SJSA1 (cell line): ENCODE measurements at regions not wholly inside any gene's neighbourhood (a gene's known extent, or its start where the extent isn't known, plus 50 kb on each side); places are given as distances from the start of the nearest gene placed in this dataset.
"Not testable (repeated sequence)": the region's sequence is repeated elsewhere in the genome, so short reads cannot be mapped to it uniquely, and the experiment has no call there.

ENCODE experiments used
- DNase-seq, 2 experiments: peaks; one replicate each; pipeline ENCODE4 v3.0.0-alpha.2; 2015 to 2020; ENCODE audit warnings: low spot score in 2 of 2, low read depth in 1 of 2
- H3K27ac ChIP-seq: fragments of 250-450 bp; sonication (Bioruptor Pico); 2 replicates; pipeline ENCODE4 v1.5.1; 2020; ENCODE audit warnings: mild to moderate bottlenecking, moderate library complexity
- H3K27me3 ChIP-seq: fragments of 250-450 bp; sonication (Bioruptor Pico); replicated peaks from 2 replicates; pipeline ENCODE4 v1.5.1; 2020; ENCODE audit warnings: mild to moderate bottlenecking, moderate library complexity
- H3K36me3 ChIP-seq: fragments of 250-450 bp; sonication (Bioruptor Pico); 2 replicates; pipeline ENCODE4 v1.5.1; 2020; ENCODE audit warnings: mild to moderate bottlenecking
- H3K4me1 ChIP-seq: fragments of 250-450 bp; sonication (Bioruptor Pico); replicated peaks from 2 replicates; pipeline ENCODE4 v1.6.1; 2021; ENCODE audit warnings: mild to moderate bottlenecking
- H3K4me3 ChIP-seq: fragments of 250-450 bp; sonication (Bioruptor Pico); 2 replicates; pipeline ENCODE4 v1.5.1; 2020; ENCODE audit warnings: mild to moderate bottlenecking
- H3K9me3 ChIP-seq: fragments of 250-450 bp; sonication (Bioruptor Pico); replicated peaks from 2 replicates; pipeline ENCODE4 v1.5.1; 2020; ENCODE audit warnings: mild to moderate bottlenecking

DNA sequence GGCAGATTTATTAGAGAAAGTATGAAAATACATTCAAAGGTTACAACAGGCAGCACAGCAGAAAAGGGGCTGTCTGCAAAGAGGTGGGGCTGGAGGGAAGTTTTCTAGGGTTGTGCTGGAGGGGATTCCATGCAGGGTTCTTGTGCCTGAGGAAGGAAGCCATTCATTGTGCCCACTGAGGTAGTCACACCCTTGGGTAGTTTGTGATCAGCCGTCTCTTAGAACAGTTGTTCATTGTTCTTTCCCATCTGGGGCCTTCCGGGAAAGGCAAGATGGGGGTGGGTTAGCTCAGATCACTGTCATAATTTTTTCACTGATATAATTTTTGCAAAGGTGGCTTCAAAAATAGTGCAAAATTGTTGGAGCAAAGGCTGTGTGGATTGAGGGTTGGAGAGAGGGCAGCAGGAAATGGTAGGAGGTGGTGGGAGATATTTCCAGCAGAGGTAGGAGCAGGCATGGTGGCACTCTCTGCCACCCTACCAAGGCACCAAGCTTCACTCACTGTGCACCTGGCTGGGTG, 80.5 kb upstream of the GPR6 start:
- no peak overlapping the region for H3K27ac ChIP-seq
- no peaks in the 10 kb centered on the region for H3K27me3 ChIP-seq
- H3K4me1 ChIP-seq = peaks cover 6% of the 10 kb centered on the region; the same call in 1 of the 2 replicates
- H3K36me3 ChIP-seq = no peaks in the 10 kb centered on the region
- no peaks in the 10 kb centered on the region; the same call in none of the 2 replicates for H3K9me3 ChIP-seq
- no peak for DNase-seq
- H3K4me3 ChIP-seq = no peak overlapping the region

DNA sequence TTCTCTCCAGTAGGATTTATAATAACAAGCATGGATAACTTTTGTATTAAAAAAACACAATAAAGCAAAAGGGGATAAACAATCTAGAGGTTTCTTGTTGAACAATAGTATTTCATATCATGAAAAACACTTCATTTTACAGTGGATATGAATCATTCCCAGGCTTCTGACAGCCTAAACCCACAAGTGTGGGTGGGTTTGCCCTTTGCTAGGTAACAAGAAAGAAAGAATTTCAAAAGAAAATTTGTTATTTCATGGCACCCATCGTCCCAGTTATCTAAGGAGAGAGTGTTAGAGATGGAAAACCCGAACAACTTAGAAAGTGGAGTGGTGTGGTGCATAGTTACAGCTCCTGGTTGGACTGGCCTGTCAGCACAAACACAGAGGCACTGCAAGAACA, 76.1 kb upstream of the GPR6 start:
- H3K27me3 ChIP-seq = no peaks in the 10 kb centered on the region
- 0 out of 2 replicates have a peak, but pooled peaks cover 3% of the 10 kb centered on the region for H3K4me1 ChIP-seq
- no peaks in the 10 kb centered on the region; the same call in none of the 2 replicates for H3K9me3 ChIP-seq
- no peak overlapping the region for H3K27ac ChIP-seq
- no peak overlapping the region for H3K4me3 ChIP-seq
- H3K36me3 ChIP-seq = no peaks in the 10 kb centered on the region
- no peak for DNase-seq

DNA sequence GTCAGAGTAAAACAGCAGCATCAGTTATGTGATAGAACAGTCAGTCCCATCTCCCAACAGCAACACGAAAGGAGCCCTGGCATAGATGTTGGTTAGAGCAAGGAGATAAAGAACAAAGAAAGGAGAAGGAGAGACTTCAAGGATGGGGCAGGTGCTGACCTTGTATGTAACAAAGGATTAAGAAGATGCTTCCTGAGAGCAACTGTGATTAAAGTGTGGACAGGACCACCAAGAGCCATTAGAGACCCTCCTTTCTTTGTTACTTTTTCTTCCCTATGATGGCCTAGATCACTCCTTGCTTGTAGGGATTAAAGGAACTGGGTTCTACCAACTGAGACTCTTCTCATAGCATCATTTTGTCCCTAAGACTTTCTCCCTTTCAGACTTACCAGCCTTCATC, 75.2 kb upstream of the GPR6 start:
- H3K27ac ChIP-seq = no peak overlapping the region
- no peak overlapping the region for H3K4me3 ChIP-seq
- no peaks in the 10 kb centered on the region for H3K36me3 ChIP-seq
- DNase-seq = no peak
- no peaks in the 10 kb centered on the region for H3K4me1 ChIP-seq
- no peaks in the 10 kb centered on the region for H3K27me3 ChIP-seq
- no peaks in the 10 kb centered on the region; the same call in none of the 2 replicates for H3K9me3 ChIP-seq

DNA sequence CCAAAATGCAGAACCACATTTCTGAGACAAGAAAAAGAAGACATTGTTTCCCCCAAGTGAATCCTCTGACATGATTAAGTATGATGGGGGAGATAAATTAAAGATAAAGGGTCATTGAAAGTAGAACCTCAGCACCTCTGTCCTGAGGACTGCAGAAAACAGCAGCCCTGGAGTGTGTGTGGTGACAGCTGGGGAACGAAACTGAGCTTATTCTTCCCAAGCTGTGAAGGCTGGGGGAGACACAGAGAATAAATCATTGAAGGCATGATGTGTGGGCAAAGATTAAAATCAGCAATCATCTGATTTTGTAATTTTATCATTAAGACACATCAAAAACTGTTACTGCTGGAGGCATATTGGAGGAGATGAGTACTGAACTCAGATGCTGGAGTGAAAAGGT, 67.5 kb upstream of the GPR6 start:
- no peaks in the 10 kb centered on the region for H3K9me3 ChIP-seq
- H3K27ac ChIP-seq = no peak overlapping the region

DNA sequence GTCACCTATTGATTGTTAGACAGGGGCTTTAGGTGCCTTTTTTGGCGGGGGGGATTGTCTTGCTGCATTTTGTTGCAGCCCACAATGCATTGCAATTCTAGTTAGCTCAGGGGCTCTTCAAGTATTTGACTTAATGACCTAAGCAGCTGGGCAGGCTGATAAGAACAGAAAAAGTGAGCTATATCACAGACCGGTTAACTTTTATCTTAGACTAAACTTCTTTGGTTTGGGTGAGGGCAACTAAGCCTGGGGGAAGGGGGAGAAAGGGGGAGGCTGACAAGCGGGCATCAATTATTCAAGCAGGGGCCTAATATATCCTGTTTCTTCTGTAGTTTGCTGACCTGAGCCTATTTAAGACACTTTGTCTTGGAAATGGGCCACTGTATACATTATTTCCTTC, 66.0 kb upstream of the GPR6 start:
- Histone ChIP-seq H3K9me3 (no peaks in the 10 kb centered on the region), H3K4me1 (no peaks in the 10 kb centered on the region), H3K4me3 (no peak overlapping the region), H3K36me3 (no peaks in the 10 kb centered on the region), H3K27me3 (peaks cover 4% of the 10 kb centered on the region; the same call in 1 of the 2 replicates), H3K27ac (no peak overlapping the region)
- no peak for DNase-seq

More for the DNA sequence above, 67.5 kb upstream of the GPR6 start:
- H3K4me3 ChIP-seq = no peak overlapping the region
- no peaks in the 10 kb centered on the region for H3K36me3 ChIP-seq
- H3K4me1 ChIP-seq = no peaks in the 10 kb centered on the region
- DNase-seq = no peak
- H3K27me3 ChIP-seq = peaks cover 4% of the 10 kb centered on the region; the same call in 1 of the 2 replicates

DNA sequence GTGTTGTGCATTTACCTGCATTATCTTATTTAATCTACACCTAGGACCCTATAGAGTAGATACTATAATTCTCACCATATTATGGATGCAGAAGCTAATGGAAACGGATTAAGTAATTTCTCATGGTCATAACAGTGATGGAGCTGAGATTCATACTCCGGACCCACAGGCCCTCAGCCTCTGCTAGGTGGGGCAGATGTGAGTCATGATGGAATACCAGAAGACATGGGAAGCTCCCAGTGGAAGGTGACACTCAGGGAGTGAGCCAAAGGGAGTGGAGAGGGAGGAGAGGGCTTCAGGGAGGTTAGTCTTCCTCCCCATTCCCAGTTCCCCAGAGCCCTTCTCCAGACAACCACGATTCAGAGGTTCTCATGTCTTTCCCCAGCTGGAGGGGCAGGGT, 65.2 kb upstream of the GPR6 start:
- DNase-seq = no peak
- Histone ChIP-seq H3K9me3 (no peaks in the 10 kb centered on the region), H3K27ac (no peak overlapping the region), H3K4me1 (no peaks in the 10 kb centered on the region), H3K36me3 (no peaks in the 10 kb centered on the region), H3K4me3 (no peak overlapping the region), H3K27me3 (peaks cover 4% of the 10 kb centered on the region; the same call in 1 of the 2 replicates)

DNA sequence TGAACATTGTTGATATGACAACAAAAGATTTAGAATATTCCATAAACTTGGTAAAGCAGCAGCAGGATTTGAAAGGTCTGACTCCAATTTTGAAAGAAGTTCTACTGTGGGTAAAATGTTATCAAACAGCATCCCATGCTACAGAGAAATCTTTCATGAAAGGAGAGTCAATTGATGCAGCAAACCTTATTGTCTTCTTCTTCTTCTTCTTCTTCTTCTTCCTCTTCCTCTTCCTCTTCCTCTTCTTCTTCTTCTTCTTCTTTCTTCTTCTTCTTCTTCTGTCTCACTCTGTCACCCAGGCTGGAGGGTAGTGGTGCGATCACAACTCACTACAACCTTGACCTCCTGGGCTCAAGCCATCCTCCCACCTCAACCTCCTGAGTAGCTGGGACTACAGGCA, 62.4 kb upstream of the GPR6 start:
- not testable (repeated sequence) for H3K27ac ChIP-seq, H3K9me3 ChIP-seq, H3K4me3 ChIP-seq, H3K4me1 ChIP-seq, DNase-seq, H3K27me3 ChIP-seq, H3K36me3 ChIP-seq

DNA sequence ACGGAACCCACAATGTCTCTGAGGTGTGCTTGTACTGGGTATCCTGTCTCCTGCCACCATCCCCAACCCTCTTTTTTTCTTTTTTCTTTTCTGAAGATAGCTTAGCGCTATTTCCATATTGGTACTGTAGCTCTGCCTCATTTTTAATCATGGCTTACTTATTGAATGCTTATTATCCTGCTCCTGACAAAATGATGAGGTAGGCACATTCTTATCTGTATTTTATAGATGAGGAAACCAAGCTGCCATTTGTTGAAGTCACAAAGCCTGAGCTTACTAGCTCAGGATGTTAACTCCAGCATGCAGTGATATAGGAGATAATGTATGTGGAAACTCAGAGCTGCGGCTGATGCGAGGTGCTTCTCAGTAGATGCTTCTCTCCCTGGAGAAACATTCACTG, 61.4 kb upstream of the GPR6 start:
- H3K9me3 ChIP-seq = no peaks in the 10 kb centered on the region
- H3K4me3 ChIP-seq = no peak overlapping the region
- no peaks in the 10 kb centered on the region for H3K4me1 ChIP-seq
- no peak overlapping the region for H3K27ac ChIP-seq
- no peaks in the 10 kb centered on the region for H3K36me3 ChIP-seq
- no peak for DNase-seq
- no peaks in the 10 kb centered on the region for H3K27me3 ChIP-seq

DNA sequence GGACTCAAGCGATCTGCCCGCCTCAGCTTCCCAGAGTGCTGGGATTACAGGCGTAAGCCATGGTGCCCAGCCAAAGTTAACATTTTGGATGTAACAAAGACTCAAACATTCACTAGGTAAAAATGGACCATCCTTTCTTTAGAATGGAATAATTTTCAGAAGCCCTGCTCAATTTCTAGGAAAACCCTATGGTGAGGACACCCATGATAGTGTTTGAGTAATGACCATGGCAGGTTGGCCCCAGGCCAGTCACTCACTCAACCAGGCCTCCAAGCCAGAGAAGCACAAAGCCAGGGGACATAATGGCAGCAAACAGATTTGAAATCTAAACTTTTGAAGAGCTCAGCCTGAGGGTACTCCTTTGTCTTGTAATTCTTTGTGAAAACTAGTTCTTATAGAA, 59.9 kb upstream of the GPR6 start:
- Histone ChIP-seq H3K27me3 (no peaks in the 10 kb centered on the region), H3K36me3 (no peaks in the 10 kb centered on the region), H3K4me1 (no peaks in the 10 kb centered on the region), H3K9me3 (no peaks in the 10 kb centered on the region), H3K27ac (no peak overlapping the region), H3K4me3 (no peak overlapping the region)
- DNase-seq = no peak

DNA sequence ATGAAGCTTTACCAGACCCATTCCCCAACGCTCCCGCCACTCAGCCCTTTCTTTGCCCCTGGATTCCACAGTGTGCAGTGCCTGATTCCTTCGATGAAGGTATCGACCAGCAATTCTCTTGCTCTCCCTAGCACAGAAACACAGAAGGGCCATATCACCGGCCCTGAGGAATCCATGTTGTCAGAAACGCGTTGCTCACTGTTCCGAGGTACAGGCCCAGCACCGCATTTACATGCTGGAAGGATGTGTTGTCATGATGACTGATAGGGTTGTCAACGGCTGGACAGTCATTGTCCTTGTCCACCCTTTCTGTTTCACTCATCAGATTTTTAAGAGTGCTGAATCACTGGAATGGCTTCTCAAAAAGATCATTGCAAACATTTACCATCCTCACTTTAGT, 57.2 kb upstream of the GPR6 start:
- Histone ChIP-seq H3K4me3 (no peak overlapping the region), H3K4me1 (no peaks in the 10 kb centered on the region), H3K9me3 (no peaks in the 10 kb centered on the region), H3K27me3 (no peaks in the 10 kb centered on the region), H3K36me3 (no peaks in the 10 kb centered on the region), H3K27ac (no peak overlapping the region)
- DNase-seq = no peak

DNA sequence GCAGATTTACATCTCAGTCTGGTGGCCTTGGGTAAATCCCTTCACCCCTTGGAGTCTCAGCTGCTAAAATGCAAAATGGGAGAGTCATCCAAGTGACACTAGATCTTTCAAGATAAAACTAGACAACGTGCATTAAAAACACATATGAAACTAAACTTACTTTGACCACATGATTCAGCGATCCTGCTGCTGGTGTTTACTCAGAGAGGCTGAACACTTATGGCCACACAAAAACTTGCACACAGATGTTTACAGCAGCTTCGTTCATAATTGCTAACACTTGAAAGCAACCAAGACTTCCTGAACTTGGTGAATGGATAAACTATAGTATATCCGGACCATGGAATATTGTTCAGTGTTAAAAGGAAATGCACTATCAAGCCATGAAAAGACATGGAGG, 55.3 kb upstream of the GPR6 start:
- Histone ChIP-seq H3K36me3 (no peaks in the 10 kb centered on the region), H3K4me1 (no peaks in the 10 kb centered on the region), H3K27me3 (no peaks in the 10 kb centered on the region), H3K4me3 (no peak overlapping the region), H3K9me3 (no peaks in the 10 kb centered on the region), H3K27ac (no peak overlapping the region)
- no peak for DNase-seq

DNA sequence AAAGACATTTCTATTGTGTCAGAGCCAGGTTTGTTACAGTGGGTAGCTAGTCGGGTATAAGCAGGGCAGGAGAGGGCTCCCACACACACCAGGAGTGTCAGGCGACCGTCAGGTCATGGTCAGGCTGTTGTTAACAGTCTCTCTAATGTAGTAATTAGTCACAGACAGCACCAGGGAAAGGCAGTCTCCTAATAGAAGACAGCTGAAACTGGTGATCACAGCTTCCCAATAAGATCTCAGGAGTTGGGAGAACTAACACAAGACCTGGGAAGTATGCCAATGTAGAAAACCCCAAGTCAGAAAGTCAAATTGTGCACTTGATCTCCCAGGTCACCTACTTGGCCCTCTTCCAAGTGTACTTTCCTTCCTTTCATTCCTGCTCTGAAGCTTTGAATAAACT, 53.0 kb upstream of the GPR6 start:
- no peaks in the 10 kb centered on the region for H3K9me3 ChIP-seq
- H3K4me3 ChIP-seq = no peak overlapping the region
- DNase-seq = no peak
- no peaks in the 10 kb centered on the region for H3K36me3 ChIP-seq
- no peak overlapping the region for H3K27ac ChIP-seq
- H3K4me1 ChIP-seq = no peaks in the 10 kb centered on the region
- H3K27me3 ChIP-seq = no peaks in the 10 kb centered on the region

DNA sequence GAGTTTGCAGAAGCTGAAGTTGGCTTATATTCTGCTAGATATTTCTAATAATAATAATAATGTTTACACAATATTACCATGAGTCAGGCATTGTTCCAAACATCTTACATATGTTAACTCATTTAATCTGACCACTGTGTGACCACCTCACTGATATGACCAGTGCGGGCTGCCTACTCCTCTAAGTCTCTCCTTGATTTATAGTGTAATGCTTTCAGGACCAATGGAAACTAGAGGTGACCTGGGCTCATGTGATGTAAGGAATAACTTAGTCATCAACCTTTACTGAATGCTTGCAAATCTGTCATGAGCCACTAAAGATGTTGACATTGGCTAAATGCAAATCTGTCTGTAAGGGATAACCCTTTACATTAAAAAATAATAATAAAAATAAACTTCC, 51.1 kb upstream of the GPR6 start:
- no peak for DNase-seq
- Histone ChIP-seq H3K27ac (no peak overlapping the region), H3K27me3 (no peaks in the 10 kb centered on the region)

More for the DNA sequence above, 51.1 kb upstream of the GPR6 start:
- no peaks in the 10 kb centered on the region for H3K9me3 ChIP-seq
- H3K4me3 ChIP-seq = no peak overlapping the region
- H3K36me3 ChIP-seq = no peaks in the 10 kb centered on the region
- H3K4me1 ChIP-seq = no peaks in the 10 kb centered on the region
